Ectodermal cell (in vitro differentiated cells): ENCODE measurements at regions not wholly inside any gene's neighbourhood (a gene's known extent, or its start where the extent isn't known, plus 50 kb on each side); places are given as distances from the start of the nearest gene placed in this dataset.

Source experiments
- H3K27ac ChIP-seq: 2 replicates; pipeline ENCODE4 v1.7.0; 2013; ENCODE audit warnings: mild to moderate bottlenecking, low read depth, low read length; ENCODE audit not compliant: insufficient read depth, poor library complexity, severe bottlenecking
- H3K27me3 ChIP-seq: 2 replicates; pipeline ENCODE4 v1.7.0; 2013; ENCODE audit warnings: mild to moderate bottlenecking, low read length; ENCODE audit not compliant: insufficient read depth, control insufficient read depth, poor library complexity, severe bottlenecking
- H3K36me3 ChIP-seq: one replicate; pipeline ENCODE4 v1.7.0; 2013; ENCODE audit warnings: low read length; ENCODE audit not compliant: control insufficient read depth, insufficient read depth
- H3K4me1 ChIP-seq: one replicate; pipeline ENCODE4 v1.7.0; 2013; ENCODE audit warnings: low read length; ENCODE audit not compliant: control insufficient read depth, insufficient read depth
- H3K4me3 ChIP-seq: 2 replicates; pipeline ENCODE4 v1.7.0; 2013; ENCODE audit warnings: low read depth, low read length, control low read depth; ENCODE audit not compliant: insufficient read depth
- H3K9me3 ChIP-seq: 2 replicates; pipeline ENCODE4 v1.7.0; 2013; ENCODE audit warnings: mild to moderate bottlenecking, low read length, moderate library complexity; ENCODE audit not compliant: control insufficient read depth
- WGBS, 2 experiments: methylation state at CpG; one replicate each; pipeline ENCODE4 v1.1.7; 2013; ENCODE audit warnings: missing lambda C conversion rate in 2 of 2; 5-methylcytosine and 5-hydroxymethylcytosine counted together

DNA sequence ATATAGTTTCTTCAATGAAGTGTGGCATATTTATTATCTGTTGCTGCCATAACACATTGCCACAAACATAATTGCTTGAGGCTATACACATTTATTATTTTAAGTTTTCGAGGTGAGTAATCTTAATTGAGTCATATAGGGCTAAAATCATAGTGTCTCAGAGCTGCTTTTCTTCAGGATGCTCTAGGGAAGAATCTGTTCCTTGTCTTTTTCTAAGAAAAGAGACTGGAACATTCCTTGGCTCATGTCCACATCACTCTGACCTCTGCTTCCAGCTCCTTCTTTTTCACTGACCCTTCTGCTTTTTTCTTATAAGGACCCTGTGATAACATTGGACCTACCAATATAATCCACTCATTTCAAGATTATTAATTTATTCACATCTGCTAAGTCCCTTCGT lies 632.4 kb upstream of the TYRP1 start:
- Histone ChIP-seq H3K4me3 (no peak overlapping the region), H3K27me3 (no peaks in the 10 kb centered on the region), H3K9me3 (peaks cover 4% of the 10 kb centered on the region), H3K27ac (no peak overlapping the region), H3K36me3 (no peaks in the 10 kb centered on the region), H3K4me1 (no peaks in the 10 kb centered on the region)
- WGBS, 2 experiments, result 100% methylated on average over 1 of the region's 2 CpGs

DNA sequence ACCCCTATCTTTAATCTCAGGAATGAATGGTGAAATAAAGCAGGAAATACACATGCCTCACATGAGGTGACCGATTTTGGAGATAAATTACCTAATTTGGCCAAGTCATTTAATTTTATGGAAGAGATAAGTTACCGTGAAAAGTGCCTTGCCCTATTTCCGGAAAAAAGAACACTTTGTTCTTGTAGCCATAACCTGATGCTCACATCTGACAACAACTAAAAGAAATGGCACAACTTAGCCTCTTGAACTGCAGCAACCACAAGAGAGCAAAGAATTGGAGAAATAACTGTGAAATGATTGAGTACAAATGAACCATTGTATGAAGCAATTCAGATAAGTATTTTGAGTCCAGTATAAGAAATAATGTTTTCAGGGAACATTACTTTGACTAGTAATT lies 628.1 kb upstream of the TYRP1 start:
- Histone ChIP-seq H3K27ac (no peak overlapping the region), H3K4me1 (no peaks in the 10 kb centered on the region), H3K36me3 (no peaks in the 10 kb centered on the region), H3K4me3 (no peak overlapping the region), H3K27me3 (no peaks in the 10 kb centered on the region), H3K9me3 (no peaks in the 10 kb centered on the region)
- WGBS, 2 experiments, result 86 to 91% methylated on average over 1 to 3 of the region's 3 CpGs

DNA sequence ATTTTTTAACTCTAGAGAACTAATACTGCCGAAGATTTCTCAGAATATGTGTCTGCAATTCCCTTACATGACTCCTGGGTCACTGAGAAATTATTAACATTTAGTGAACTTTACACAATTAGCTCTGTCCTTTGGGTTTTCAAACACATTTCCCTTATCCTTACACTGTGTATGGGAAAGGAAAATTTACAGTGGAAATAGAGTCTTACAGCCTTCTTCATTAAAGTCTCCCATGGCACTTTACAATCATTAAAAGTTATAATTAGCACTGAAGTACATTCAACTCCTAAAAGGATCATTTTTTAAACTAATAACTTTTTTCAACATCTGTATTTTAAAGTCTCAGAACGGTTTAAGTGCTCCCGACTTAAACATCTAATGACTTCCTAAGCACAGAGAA lies 627.5 kb upstream of the TYRP1 start:
- Histone ChIP-seq H3K36me3 (no peaks in the 10 kb centered on the region), H3K27ac (no peak overlapping the region), H3K9me3 (no peaks in the 10 kb centered on the region), H3K27me3 (no peaks in the 10 kb centered on the region), H3K4me1 (no peaks in the 10 kb centered on the region), H3K4me3 (no peak overlapping the region)
- 84 to 92% methylated on average over 3 of the region's 3 CpGs for WGBS, 2 experiments

DNA sequence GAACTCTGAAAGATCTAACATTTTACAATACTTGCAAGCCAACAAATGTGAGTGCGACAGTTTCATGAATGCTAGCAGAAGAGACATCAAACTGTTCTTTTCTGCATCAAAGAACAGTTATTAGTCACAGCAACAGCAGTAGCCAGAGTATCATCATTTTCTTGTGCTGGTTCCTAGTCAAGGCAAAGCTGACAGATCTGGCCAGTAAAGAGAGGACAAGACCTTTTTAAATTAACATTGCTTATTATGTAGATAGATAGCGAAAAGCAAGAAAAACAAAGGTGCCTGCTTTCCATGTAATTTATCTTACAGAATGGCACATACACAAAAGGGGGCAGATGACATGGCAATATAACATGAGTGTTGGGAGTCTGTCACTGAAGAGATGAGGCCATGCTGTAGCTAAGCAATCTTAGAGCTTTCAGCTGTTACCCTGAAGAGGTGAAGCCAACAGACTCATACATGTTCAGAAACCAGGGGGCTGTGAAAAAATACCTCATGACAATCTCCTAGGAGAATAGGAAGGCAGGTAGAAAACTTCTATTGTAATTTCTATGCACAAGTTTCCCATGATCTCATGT lies 626.6 kb upstream of the TYRP1 start:
- H3K9me3 ChIP-seq, result no peaks in the 10 kb centered on the region
- H3K4me1 ChIP-seq, result no peaks in the 10 kb centered on the region
- H3K36me3 ChIP-seq, result no peaks in the 10 kb centered on the region
- WGBS, 2 experiments, result 93 to 100% methylated on average over 2 of the region's 2 CpGs
- no peak overlapping the region for H3K27ac ChIP-seq
- no peaks in the 10 kb centered on the region for H3K27me3 ChIP-seq
- no peak overlapping the region for H3K4me3 ChIP-seq

DNA sequence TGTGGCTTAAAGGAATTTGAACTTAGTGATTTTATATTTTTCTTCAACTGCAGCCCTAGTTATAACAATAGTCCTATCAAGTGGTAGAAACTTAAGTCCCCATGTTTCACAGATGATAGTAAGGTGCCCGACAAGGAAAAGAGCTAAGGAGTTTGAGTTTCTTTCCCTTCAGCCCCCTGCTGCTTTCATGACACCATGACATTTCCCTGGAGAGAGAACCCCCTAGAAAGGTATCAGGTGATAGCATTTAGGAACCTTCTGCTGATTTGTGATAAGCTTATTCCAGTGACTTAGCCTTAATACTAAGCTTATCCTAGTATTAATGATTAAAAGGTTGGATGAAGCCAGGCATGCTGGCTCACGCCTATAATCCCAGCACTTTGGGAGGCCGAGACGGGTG lies 623.8 kb upstream of the TYRP1 start:
- Histone ChIP-seq H3K4me3 (no peak overlapping the region), H3K36me3 (no peaks in the 10 kb centered on the region), H3K9me3 (no peaks in the 10 kb centered on the region), H3K27me3 (no peaks in the 10 kb centered on the region), H3K4me1 (no peaks in the 10 kb centered on the region), H3K27ac (no peak overlapping the region)
- 85 to 92% methylated on average over 4 of the region's 4 CpGs for WGBS, 2 experiments

DNA sequence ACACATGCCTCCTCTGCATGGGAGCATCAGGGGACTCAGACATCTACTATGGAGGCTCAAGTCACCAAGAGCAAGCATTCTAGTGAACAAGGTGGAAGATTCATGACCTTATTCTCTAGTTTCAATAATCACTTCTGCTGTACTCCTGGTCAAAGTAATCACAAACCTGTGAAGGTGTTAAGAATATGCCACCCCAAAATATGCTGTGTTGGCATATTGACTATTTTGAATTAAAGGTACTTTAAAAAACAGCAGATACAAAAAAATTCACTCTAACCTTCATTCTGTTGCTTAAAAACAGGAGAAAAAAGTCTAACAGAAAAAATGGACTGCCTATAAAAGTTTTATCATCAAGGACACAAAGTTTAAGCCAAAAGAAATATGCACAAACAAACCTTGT lies 607.8 kb upstream of the TYRP1 start:
- Histone ChIP-seq H3K4me1 (no peaks in the 10 kb centered on the region), H3K36me3 (no peaks in the 10 kb centered on the region), H3K27ac (no peak overlapping the region), H3K9me3 (no peaks in the 10 kb centered on the region), H3K4me3 (no peak overlapping the region), H3K27me3 (no peaks in the 10 kb centered on the region)

DNA sequence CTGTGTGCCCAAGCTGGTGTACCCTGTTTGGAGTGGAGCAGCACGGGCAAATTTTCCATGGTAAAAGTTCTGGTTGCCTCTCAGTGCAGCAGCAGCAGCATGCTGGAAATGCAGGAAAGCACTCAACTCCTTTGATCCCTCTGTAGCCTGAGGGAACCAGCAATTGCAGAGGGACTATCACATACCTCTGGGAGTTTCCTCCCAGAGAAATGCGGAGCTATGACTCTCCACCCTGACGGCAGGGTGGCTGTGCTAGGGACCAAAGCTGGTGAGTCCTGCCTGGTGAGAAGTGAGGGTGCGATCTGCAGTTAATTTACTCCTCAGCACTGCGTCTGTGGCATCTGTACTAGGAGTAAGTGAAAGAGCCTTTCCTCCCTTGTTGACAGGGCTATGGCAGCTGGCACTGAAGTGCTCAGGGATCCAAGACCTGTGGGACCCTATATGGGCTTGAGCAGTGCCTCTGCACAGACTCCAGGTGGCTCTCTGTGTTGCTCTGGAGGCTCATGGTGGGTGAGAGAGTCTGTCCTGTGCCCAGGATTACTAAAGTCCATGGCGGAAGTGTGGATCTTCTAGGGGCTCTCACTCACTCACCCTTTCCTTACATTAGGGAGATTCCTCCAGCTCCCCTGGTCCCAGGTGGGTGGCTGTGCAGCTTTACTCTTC lies 601.2 kb upstream of the TYRP1 start:
- Histone ChIP-seq H3K4me3 (no peak overlapping the region), H3K27me3 (no peaks in the 10 kb centered on the region), H3K9me3 (no peaks in the 10 kb centered on the region), H3K36me3 (no peaks in the 10 kb centered on the region), H3K4me1 (no peaks in the 10 kb centered on the region), H3K27ac (no peak overlapping the region)
- WGBS, 2 experiments, result 82 to 83% methylated on average over 6 of the region's 6 CpGs

DNA sequence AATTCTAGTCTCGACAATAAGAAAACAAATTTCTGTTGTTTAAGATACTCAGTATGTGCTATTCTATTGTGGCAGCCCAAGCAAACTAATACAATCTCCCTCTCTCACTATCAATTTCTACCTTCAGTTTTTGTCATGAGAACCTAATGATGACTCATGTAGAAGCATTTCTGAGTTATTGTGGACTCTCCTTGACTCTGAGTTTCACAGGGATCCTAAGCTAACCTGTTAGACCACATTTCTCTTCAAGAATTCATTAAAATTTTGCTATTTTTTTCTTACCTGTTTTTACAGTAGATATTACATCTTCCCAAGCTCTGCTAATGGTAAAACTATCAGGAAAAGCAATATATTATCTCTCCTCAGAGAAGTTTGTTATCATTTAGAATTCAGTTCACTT lies 599.1 kb upstream of the TYRP1 start:
- Histone ChIP-seq H3K27ac (no peak overlapping the region), H3K4me3 (no peak overlapping the region), H3K27me3 (no peaks in the 10 kb centered on the region), H3K36me3 (no peaks in the 10 kb centered on the region), H3K4me1 (no peaks in the 10 kb centered on the region), H3K9me3 (no peaks in the 10 kb centered on the region)
- WGBS, 2 experiments, result 100% methylated on average over 1 of the region's 1 CpG; no CpG with 5 or more reads in 1 of the 2 experiments

DNA sequence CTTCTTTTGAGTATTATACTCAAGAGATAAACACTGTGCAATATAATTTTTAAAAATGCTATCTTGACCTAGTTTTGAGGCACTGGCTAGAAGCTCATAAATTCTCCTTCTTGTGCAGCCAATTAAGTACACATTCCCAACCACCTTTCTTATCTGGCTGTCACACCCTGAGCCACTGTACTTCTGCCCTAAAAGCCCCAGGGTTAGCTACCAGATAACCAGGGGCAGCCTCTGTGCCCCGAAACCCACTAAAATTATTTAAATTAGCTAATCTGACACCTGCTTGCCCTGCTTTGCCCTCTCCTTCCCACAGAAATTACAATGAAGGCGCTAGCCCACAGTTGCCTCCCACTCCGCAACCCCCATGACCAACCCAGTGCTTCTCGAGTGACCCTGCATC lies 597.3 kb upstream of the TYRP1 start:
- Histone ChIP-seq H3K4me1 (no peaks in the 10 kb centered on the region), H3K36me3 (no peaks in the 10 kb centered on the region), H3K27ac (no peak overlapping the region), H3K9me3 (no peaks in the 10 kb centered on the region), H3K4me3 (no peak overlapping the region), H3K27me3 (no peaks in the 10 kb centered on the region)
- 91 to 92% methylated on average over 4 of the region's 4 CpGs for WGBS, 2 experiments

DNA sequence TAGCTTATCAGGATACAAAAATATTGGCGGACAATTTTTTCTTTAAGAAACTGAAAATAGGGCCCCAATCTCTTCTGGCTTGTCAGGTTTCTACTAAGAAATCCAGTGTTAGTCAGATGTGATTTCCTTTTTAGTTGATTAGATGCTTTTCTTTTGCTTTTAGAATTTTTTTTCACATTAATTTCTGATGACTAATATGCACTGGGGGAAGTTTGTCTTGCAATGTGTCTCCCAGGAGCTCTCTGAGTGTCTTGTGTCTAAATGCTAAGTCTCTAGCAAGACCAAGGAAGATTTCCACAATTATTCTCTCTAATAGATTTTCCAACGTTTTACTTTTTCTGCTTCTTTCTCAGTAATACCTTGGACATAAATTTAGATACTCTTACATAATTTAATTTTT lies 559.8 kb upstream of the TYRP1 start:
- Histone ChIP-seq H3K27ac (no peak overlapping the region), H3K27me3 (no peaks in the 10 kb centered on the region), H3K9me3 (no peaks in the 10 kb centered on the region), H3K4me3 (no peak overlapping the region), H3K36me3 (no peaks in the 10 kb centered on the region), H3K4me1 (no peaks in the 10 kb centered on the region)
- WGBS, 2 experiments, result 95 to 100% methylated on average over 1 of the region's 2 CpGs

DNA sequence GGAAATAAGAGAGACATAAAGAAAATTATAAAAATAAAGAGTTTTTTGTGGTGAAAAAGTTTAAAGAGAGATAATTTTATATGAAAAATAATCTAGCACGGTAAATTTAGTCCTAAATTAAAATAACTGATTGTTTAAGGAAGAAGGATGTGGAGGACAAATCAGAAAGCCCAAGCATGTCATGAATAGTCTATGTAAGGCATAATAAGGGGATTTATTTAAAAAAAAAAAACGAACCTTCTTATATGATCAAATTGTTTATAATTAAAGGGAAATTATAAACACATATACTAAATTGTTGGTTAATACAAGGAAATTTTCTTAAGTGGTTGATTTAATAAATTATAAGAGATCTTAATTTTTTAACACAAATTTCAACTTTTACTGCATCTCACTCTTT lies 551.8 kb upstream of the TYRP1 start:
- Histone ChIP-seq H3K9me3 (peaks cover 2% of the 10 kb centered on the region), H3K27ac (no peak overlapping the region), H3K27me3 (no peaks in the 10 kb centered on the region), H3K4me3 (no peak overlapping the region), H3K36me3 (no peaks in the 10 kb centered on the region), H3K4me1 (no peaks in the 10 kb centered on the region)
- WGBS, 2 experiments, result 86% methylated on average over 1 of the region's 2 CpGs
